ENCODE measurements at regions not wholly inside any gene's neighbourhood (a gene's known extent, or its start where the extent isn't known, plus 50 kb on each side); places are given as distances from the start of the nearest gene placed in this dataset.

DNA sequence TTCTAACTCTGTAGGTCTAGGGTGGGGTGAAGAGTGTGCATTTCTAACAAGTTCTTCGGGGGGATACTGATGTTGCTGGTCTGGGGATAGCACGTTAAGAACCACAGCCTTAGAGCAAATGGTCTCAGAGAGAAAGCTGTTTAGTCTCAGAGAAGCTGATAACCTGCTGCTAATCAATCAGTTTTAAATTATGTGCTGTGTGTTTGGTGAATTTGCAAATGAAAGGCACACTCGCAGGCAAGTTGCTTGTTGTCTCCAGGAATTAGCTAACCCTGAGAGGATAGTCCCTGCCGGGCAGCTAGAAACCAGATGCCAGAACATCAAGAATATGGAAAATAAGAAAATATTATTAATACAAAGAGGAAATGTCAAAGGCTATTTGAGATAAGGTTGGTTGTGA, 79.2 kb downstream of the DMRT2 start:
- H3K4me1 ChIP-seq = no peaks in the 10 kb centered on the region
- no peak overlapping the region for H3K27ac ChIP-seq
- no peak for DNase-seq (ENCODE audit: low read depth in 1 of 2, low spot score in 1 of 2)
- 5% methylated on average over 4 of the region's 4 CpGs for WGBS (ENCODE audit: missing lambda C conversion rate)
- no peak overlapping the region for H3K4me3 ChIP-seq
- CTCF ChIA-PET = no interaction called here
- H3K4me2 ChIP-seq = no peak overlapping the region
- no peaks in the 10 kb centered on the region for H3K9me3 ChIP-seq
- TF ChIP-seq HOXB5 (CRISPR knock-in tag; IDR thresholded peaks at IDR 0.05) (no peak), RAD21 (conservative IDR thresholded peaks at IDR 0.05 in 1 of 2, IDR thresholded peaks at IDR 0.05 in 1 of 2) (no peak), TFCP2L1 (CRISPR knock-in tag; IDR thresholded peaks at IDR 0.05) (no peak), JUNB (IDR thresholded peaks at IDR 0.05) (no peak), NFE2L2 (conservative IDR thresholded peaks at IDR 0.05; ENCODE audit: low read length) (no peak), CEBPB (IDR thresholded peaks at IDR 0.05) (no peak), CHD4 (IDR thresholded peaks at IDR 0.05; ENCODE audit: borderline replicate concordance) (no peak), FOXS1 (CRISPR knock-in tag; IDR thresholded peaks at IDR 0.05) (no peak), MAZ (IDR thresholded peaks at IDR 0.05; ENCODE audit: borderline replicate concordance, low read depth, low read length) (no peak), PHF8 (IDR thresholded peaks at IDR 0.05; ENCODE audit: borderline replicate concordance, low read depth) (no peak), HOXA7 (CRISPR knock-in tag; IDR thresholded peaks at IDR 0.05) (no peak), FOSB (CRISPR knock-in tag; IDR thresholded peaks at IDR 0.05) (no peak)
- TF ChIP-seq, protein P1, sequence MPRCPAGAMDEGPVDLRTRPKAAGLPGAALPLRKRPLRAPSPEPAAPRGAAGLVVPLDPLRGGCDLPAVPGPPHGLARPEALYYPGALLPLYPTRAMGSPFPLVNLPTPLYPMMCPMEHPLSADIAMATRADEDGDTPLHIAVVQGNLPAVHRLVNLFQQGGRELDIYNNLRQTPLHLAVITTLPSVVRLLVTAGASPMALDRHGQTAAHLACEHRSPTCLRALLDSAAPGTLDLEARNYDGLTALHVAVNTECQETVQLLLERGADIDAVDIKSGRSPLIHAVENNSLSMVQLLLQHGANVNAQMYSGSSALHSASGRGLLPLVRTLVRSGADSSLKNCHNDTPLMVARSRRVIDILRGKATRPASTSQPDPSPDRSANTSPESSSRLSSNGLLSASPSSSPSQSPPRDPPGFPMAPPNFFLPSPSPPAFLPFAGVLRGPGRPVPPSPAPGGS (IDR thresholded peaks at IDR 0.05) = no peak
- no peak for ATAC-seq
- POLR2A ChIA-PET = no interaction called here
- no peak for FAIRE-seq

DNA sequence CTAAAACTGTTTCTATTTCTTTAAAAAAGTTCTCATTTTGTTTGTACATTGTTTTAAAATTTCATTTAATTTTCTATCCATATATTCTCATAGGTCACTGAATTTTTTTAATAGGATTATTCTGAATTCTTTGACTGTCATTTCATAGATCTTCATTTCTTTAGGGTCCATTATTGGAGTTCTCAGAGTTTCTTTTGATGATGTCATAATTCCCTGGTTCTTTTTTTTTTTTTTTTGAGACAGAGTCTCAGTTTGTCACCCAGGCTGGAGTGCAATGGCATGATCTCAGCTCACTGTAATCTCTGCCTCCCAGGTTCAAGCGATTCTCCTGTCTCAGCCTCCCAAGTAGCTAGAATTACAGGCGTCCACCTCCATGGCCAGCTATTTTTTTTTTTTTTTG, 89.9 kb downstream of the DMRT2 start:
- H3K4me1 ChIP-seq = no peaks in the 10 kb centered on the region
- H3K27ac ChIP-seq = no peak overlapping the region
- no peak for ATAC-seq
- H3K9me3 ChIP-seq = peaks cover 5% of the 10 kb centered on the region; the same call in 1 of the 3 replicates
- no peak for DNase-seq (ENCODE audit: low read depth in 1 of 2, low spot score in 1 of 2)
- H3K4me3 ChIP-seq = no peak overlapping the region
- no peak overlapping the region for H3K4me2 ChIP-seq
- FAIRE-seq = no peak
- TF ChIP-seq SMC3 (IDR thresholded peaks at IDR 0.05) = no peak
- TF ChIP-seq MAZ (IDR thresholded peaks at IDR 0.05; ENCODE audit: borderline replicate concordance, low read depth, low read length) = no peak
- TF ChIP-seq HOXB5 (CRISPR knock-in tag; IDR thresholded peaks at IDR 0.05) = no peak
- TF ChIP-seq RAD21 (conservative IDR thresholded peaks at IDR 0.05 in 1 of 2, IDR thresholded peaks at IDR 0.05 in 1 of 2) = no peak
- TF ChIP-seq EP300 (IDR thresholded peaks at IDR 0.05) = no peak
- TF ChIP-seq, protein P2, sequence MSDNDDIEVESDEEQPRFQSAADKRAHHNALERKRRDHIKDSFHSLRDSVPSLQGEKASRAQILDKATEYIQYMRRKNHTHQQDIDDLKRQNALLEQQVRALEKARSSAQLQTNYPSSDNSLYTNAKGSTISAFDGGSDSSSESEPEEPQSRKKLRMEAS (IDR thresholded peaks at IDR 0.05) = no peak
- no peak for TF ChIP-seq TP53 (CRISPR knock-in tag; IDR thresholded peaks at IDR 0.05)
- no peak for TF ChIP-seq KDM1A (IDR thresholded peaks at IDR 0.05; ENCODE audit: low read depth)
- TF ChIP-seq NR3C1 (IDR thresholded peaks at IDR 0.05) = no peak
- TF ChIP-seq GATA3 (IDR thresholded peaks at IDR 0.05; ENCODE audit: borderline replicate concordance) = no peak
- TF ChIP-seq, protein P1 (IDR thresholded peaks at IDR 0.05) = no peak
- POLR2A ChIA-PET = no interaction called here
- 15% methylated on average over 2 of the region's 2 CpGs for WGBS (ENCODE audit: missing lambda C conversion rate)
- CTCF ChIA-PET = no interaction called here

DNA sequence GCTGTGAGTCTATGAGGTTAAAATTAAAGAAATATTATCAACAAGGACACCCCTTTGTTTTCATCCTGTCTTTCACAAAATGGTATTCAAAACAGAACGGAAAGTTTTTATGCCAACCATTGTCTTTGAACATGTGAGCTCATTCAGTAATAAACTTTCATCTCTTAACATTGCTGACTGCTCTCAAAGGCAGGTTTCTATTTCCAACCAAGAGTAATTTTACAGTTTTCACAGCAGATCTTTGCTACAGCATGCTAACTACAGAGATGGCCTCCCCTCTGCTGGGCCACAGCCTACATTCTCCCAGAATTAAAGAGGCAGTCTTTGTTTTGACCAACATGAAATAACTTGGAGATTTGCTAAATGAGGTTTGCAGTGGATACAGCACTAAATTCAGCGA, 101.5 kb downstream of the DMRT2 start:
- no peak for DNase-seq (ENCODE audit: low read depth in 1 of 2, low spot score in 1 of 2)
- Histone ChIP-seq H3K4me3 (no peak overlapping the region), H3K9me3 (no peaks in the 10 kb centered on the region), H3K27ac (no peak overlapping the region), H3K4me2 (no peak overlapping the region), H3K4me1 (no peaks in the 10 kb centered on the region)
- no peak for ATAC-seq
- no peak for FAIRE-seq
- CTCF ChIA-PET = no interaction called here
- POLR2A ChIA-PET = no interaction called here
- 11% methylated on average over 2 of the region's 2 CpGs for WGBS (ENCODE audit: missing lambda C conversion rate)
- no peak for TF ChIP-seq KDM5A (IDR thresholded peaks at IDR 0.05)
- no peak for TF ChIP-seq MYC (IDR thresholded peaks at IDR 0.05; ENCODE audit: borderline replicate concordance, low read length)
- TF ChIP-seq RFX5 (IDR thresholded peaks at IDR 0.05) = no peak
- no peak for TF ChIP-seq EHMT2 (IDR thresholded peaks at IDR 0.05; ENCODE audit: low read depth)
- TF ChIP-seq SREBF2 (IDR thresholded peaks at IDR 0.05) = no peak
- TF ChIP-seq POLR2A (IDR thresholded peaks at IDR 0.05; ENCODE audit: low read length) = no peak
- no peak for TF ChIP-seq FOXS1 (CRISPR knock-in tag; IDR thresholded peaks at IDR 0.05)
- TF ChIP-seq ESRRA (IDR thresholded peaks at IDR 0.05; ENCODE audit: borderline replicate concordance, low read length) = no peak
- TF ChIP-seq, protein P3, sequence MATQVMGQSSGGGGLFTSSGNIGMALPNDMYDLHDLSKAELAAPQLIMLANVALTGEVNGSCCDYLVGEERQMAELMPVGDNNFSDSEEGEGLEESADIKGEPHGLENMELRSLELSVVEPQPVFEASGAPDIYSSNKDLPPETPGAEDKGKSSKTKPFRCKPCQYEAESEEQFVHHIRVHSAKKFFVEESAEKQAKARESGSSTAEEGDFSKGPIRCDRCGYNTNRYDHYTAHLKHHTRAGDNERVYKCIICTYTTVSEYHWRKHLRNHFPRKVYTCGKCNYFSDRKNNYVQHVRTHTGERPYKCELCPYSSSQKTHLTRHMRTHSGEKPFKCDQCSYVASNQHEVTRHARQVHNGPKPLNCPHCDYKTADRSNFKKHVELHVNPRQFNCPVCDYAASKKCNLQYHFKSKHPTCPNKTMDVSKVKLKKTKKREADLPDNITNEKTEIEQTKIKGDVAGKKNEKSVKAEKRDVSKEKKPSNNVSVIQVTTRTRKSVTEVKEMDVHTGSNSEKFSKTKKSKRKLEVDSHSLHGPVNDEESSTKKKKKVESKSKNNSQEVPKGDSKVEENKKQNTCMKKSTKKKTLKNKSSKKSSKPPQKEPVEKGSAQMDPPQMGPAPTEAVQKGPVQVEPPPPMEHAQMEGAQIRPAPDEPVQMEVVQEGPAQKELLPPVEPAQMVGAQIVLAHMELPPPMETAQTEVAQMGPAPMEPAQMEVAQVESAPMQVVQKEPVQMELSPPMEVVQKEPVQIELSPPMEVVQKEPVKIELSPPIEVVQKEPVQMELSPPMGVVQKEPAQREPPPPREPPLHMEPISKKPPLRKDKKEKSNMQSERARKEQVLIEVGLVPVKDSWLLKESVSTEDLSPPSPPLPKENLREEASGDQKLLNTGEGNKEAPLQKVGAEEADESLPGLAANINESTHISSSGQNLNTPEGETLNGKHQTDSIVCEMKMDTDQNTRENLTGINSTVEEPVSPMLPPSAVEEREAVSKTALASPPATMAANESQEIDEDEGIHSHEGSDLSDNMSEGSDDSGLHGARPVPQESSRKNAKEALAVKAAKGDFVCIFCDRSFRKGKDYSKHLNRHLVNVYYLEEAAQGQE (IDR thresholded peaks at IDR 0.05) = no peak
- TF ChIP-seq, protein P1 (IDR thresholded peaks at IDR 0.05) = no peak
- TF ChIP-seq GATA3 (IDR thresholded peaks at IDR 0.05; ENCODE audit: borderline replicate concordance) = no peak

Measured in A549 (cell line).